ENCODE measurements at regions not wholly inside any gene's neighbourhood (a gene's known extent, or its start where the extent isn't known, plus 50 kb on each side); places are given as distances from the start of the nearest gene placed in this dataset.

GRCh38 chr3:162612991-162613390, 1116.4 kb downstream of the OTOL1 start:
- no peak for TF ChIP-seq ZBTB33 (IDR thresholded peaks at IDR 0.05)
- TF ChIP-seq CREB1 (IDR thresholded peaks at IDR 0.05; ENCODE audit: low read depth), result no peak
- TF ChIP-seq PAX8 (IDR thresholded peaks at IDR 0.05), result no peak
- no peak for TF ChIP-seq TCF7 (IDR thresholded peaks at IDR 0.05; ENCODE audit: borderline replicate concordance)
- no peak for TF ChIP-seq JUNB (IDR thresholded peaks at IDR 0.05)
- no peak for TF ChIP-seq PRDM15 (CRISPR knock-in tag; IDR thresholded peaks at IDR 0.05)
- no peak for TF ChIP-seq FOXM1 (IDR thresholded peaks at IDR 0.05; ENCODE audit: low read depth, low read length)
- TF ChIP-seq PAX5 (IDR thresholded peaks at IDR 0.05; ENCODE audit: borderline replicate concordance, low read depth, low read length), result no peak
